A673 (cell line): ENCODE measurements at regions not wholly inside any gene's neighbourhood (a gene's known extent, or its start where the extent isn't known, plus 50 kb on each side); places are given as distances from the start of the nearest gene placed in this dataset.

Experiments
- EZH2 ChIP-seq: fragments of 200-600 bp; sonication (generic); IDR thresholded peaks from 2 replicates; pipeline ENCODE4 v1.6.1; 2017; ENCODE audit warnings: borderline replicate concordance, low read depth, mild to moderate bottlenecking, mixed read lengths, antibody characterized with exemption, low read length; ENCODE audit not compliant: poor library complexity, severe bottlenecking
- TF ChIP-seq, protein P1 (sequence below): fragments of 300-800, 200-600 bp; sonication (generic); conservative IDR thresholded peaks from 2 replicates; pipeline ENCODE4 v1.5.1; 2017; ENCODE audit warnings: low read depth, mild to moderate bottlenecking, antibody characterized with exemption, low read length, moderate library complexity, mixed read lengths

GRCh38 chr21:41000838-41001237 lies 153.9 kb upstream of the DSCAM start:
- TF ChIP-seq EZH2 = no peak
- TF ChIP-seq, protein P1, sequence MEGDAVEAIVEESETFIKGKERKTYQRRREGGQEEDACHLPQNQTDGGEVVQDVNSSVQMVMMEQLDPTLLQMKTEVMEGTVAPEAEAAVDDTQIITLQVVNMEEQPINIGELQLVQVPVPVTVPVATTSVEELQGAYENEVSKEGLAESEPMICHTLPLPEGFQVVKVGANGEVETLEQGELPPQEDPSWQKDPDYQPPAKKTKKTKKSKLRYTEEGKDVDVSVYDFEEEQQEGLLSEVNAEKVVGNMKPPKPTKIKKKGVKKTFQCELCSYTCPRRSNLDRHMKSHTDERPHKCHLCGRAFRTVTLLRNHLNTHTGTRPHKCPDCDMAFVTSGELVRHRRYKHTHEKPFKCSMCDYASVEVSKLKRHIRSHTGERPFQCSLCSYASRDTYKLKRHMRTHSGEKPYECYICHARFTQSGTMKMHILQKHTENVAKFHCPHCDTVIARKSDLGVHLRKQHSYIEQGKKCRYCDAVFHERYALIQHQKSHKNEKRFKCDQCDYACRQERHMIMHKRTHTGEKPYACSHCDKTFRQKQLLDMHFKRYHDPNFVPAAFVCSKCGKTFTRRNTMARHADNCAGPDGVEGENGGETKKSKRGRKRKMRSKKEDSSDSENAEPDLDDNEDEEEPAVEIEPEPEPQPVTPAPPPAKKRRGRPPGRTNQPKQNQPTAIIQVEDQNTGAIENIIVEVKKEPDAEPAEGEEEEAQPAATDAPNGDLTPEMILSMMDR = no peak
